GM23338 (cell line): ENCODE measurements at regions not wholly inside any gene's neighbourhood (a gene's known extent, or its start where the extent isn't known, plus 50 kb on each side); places are given as distances from the start of the nearest gene placed in this dataset.

Experiments used
- ATAC-seq: fragments of 200-7000 bp; cut with Tn5 transposase; 3 replicates; pipeline ENCODE4 v1.9.1; 2020
- DNase-seq: peaks from one replicate; pipeline ENCODE4 v3.0.0-alpha.2; 2015; ENCODE audit warnings: low spot score
- H2AFZ ChIP-seq: fragments of 200-600 bp; sonication (generic); 2 replicates; pipeline ENCODE4 v1.8.0; 2016; ENCODE audit warnings: antibody characterized with exemption, mild to moderate bottlenecking, moderate library complexity
- H3F3A ChIP-seq: fragments of 200-600 bp; sonication (generic); replicated peaks from 2 replicates; pipeline ENCODE4 v1.8.0; 2017; ENCODE audit warnings: antibody characterized with exemption, mixed run types, low read depth
- H3K27ac ChIP-seq: fragments of 200-600 bp; sonication (generic); 2 replicates; pipeline ENCODE4 v1.6.1; 2016; ENCODE audit warnings: low read depth
- H3K27me3 ChIP-seq: fragments of 200-600 bp; sonication (generic); 2 replicates; pipeline ENCODE4 v1.8.0; 2016; ENCODE audit warnings: mild to moderate bottlenecking, mixed run types, moderate library complexity; ENCODE audit not compliant: insufficient read depth
- H3K36me3 ChIP-seq: fragments of 200-600 bp; sonication (generic); 2 replicates; pipeline ENCODE4 v1.8.0; 2016; ENCODE audit warnings: mild to moderate bottlenecking; ENCODE audit not compliant: insufficient read depth
- H3K4me1 ChIP-seq: fragments of 200-600 bp; sonication (generic); 2 replicates; pipeline ENCODE4 v1.8.0; 2016; ENCODE audit warnings: mild to moderate bottlenecking, moderate library complexity; ENCODE audit not compliant: insufficient read depth
- H3K4me2 ChIP-seq: fragments of 200-600 bp; sonication (generic); 2 replicates; pipeline ENCODE4 v1.7.1; 2017; ENCODE audit warnings: mixed run types
- H3K4me3 ChIP-seq: fragments of 200-600 bp; sonication (generic); 2 replicates; pipeline ENCODE4 v1.6.1; 2016; ENCODE audit warnings: mixed run types
- H3K79me2 ChIP-seq: fragments of 200-600 bp; sonication (generic); replicated peaks from 2 replicates; pipeline ENCODE4 v1.8.0; 2017; ENCODE audit warnings: mild to moderate bottlenecking; ENCODE audit not compliant: insufficient read depth
- H3K9me2 ChIP-seq: fragments of 200-600 bp; sonication (generic); 2 replicates; pipeline ENCODE4 v1.8.0; 2017; ENCODE audit not compliant: insufficient read depth
- H4K20me1 ChIP-seq: fragments of 200-600 bp; sonication (generic); replicated peaks from 2 replicates; pipeline ENCODE4 v1.8.0; 2017; ENCODE audit warnings: mild to moderate bottlenecking; ENCODE audit not compliant: insufficient read depth
- H3K27ac Mint-ChIP-seq: 2 replicates; pipeline ENCODE4 v1.8.0; 2020; ENCODE audit warnings: inconsistent platforms, mild to moderate bottlenecking, moderate library complexity, mixed read lengths
- H3K27me3 Mint-ChIP-seq: 3 replicates; pipeline ENCODE4 v1.8.0; 2022; ENCODE audit warnings: low read depth, mild to moderate bottlenecking, moderate library complexity, mixed read lengths, inconsistent platforms; ENCODE audit not compliant: insufficient read depth, poor library complexity
- H3K36me3 Mint-ChIP-seq: 3 replicates; pipeline ENCODE4 v1.8.0; 2021; ENCODE audit warnings: low read depth, mild to moderate bottlenecking, inconsistent platforms, moderate library complexity, mixed read lengths
- H3K4me1 Mint-ChIP-seq: 3 replicates; pipeline ENCODE4 v1.8.0; 2020; ENCODE audit warnings: mild to moderate bottlenecking, inconsistent platforms, mixed read lengths
- H3K4me3 Mint-ChIP-seq: 3 replicates; pipeline ENCODE4 v1.8.0; 2021; ENCODE audit warnings: moderate library complexity, mild to moderate bottlenecking, inconsistent platforms, mixed read lengths
- H3K9me3 Mint-ChIP-seq: 3 replicates; pipeline ENCODE4 v1.8.0; 2020; ENCODE audit warnings: moderate library complexity, mild to moderate bottlenecking, inconsistent platforms, mixed read lengths
- CREB1 ChIP-seq: fragments of 250-450 bp; sonication (Bioruptor Pico); IDR thresholded peaks from 2 replicates; pipeline ENCODE4 v1.5.0; 2020; ENCODE audit warnings: low read depth, mild to moderate bottlenecking, moderate library complexity
- CTCF ChIP-seq, 2 experiments: fragments of 200-600 bp in 1 of 2; sonication (generic) in 1 of 2; conservative IDR thresholded peaks; 2 replicates each; pipeline versions ENCODE4 v1.5.1 to v1.6.1; 2016 to 2017; ENCODE audit warnings: antibody characterized with exemption in 2 of 2, low read depth in 2 of 2, mild to moderate bottlenecking in 2 of 2, moderate library complexity in 1 of 2
- ETS1 ChIP-seq: IDR thresholded peaks from 2 replicates; pipeline ENCODE4 v1.6.1; 2016; ENCODE audit warnings: antibody characterized with exemption
- EZH2 ChIP-seq: fragments of 200-600 bp; sonication (generic); IDR thresholded peaks from one replicate; pipeline ENCODE4 v1.8.0; 2017; ENCODE audit warnings: antibody characterized with exemption, mild to moderate bottlenecking, low read depth; ENCODE audit not compliant: unreplicated experiment
- EZH2phosphoT487 ChIP-seq: fragments of 200-600 bp; sonication (generic); IDR thresholded peaks from one replicate; pipeline ENCODE4 v1.8.1; 2018; ENCODE audit warnings: antibody characterized with exemption; ENCODE audit not compliant: unreplicated experiment
- JUNB ChIP-seq: IDR thresholded peaks from one replicate; pipeline ENCODE4 v1.6.1; 2016; ENCODE audit warnings: antibody characterized with exemption; ENCODE audit not compliant: unreplicated experiment
- NANOG ChIP-seq: IDR thresholded peaks from 2 replicates; pipeline ENCODE4 v1.6.1; 2016; ENCODE audit warnings: antibody characterized with exemption, borderline replicate concordance
- POLR2AphosphoS5 ChIP-seq: IDR thresholded peaks from 2 replicates; pipeline ENCODE4 v1.6.1; 2016; ENCODE audit warnings: antibody characterized with exemption, low read depth
- REST ChIP-seq: IDR thresholded peaks from one replicate; pipeline ENCODE4 v1.6.1; 2018; ENCODE audit warnings: antibody characterized with exemption; ENCODE audit not compliant: unreplicated experiment
- STAT1 ChIP-seq: IDR thresholded peaks from one replicate; pipeline ENCODE4 v1.6.1; 2016; ENCODE audit warnings: antibody characterized with exemption; ENCODE audit not compliant: unreplicated experiment
- ZNF114 ChIP-seq: fragments of 250-450 bp; sonication (Bioruptor Pico); IDR thresholded peaks from 2 replicates; pipeline ENCODE4 v1.5.0; 2020; ENCODE audit warnings: mild to moderate bottlenecking, moderate library complexity
- ZNF331 ChIP-seq: fragments of 250-450 bp; sonication (Bioruptor Pico); IDR thresholded peaks from 2 replicates; pipeline ENCODE4 v1.5.0; 2020; ENCODE audit warnings: low read depth, mild to moderate bottlenecking, moderate library complexity
- ZNF462 ChIP-seq: fragments of 250-450 bp; sonication (Bioruptor Pico); IDR thresholded peaks from 2 replicates; pipeline ENCODE4 v1.5.0; 2020; ENCODE audit warnings: mild to moderate bottlenecking, moderate library complexity

- Histone ChIP-seq H3K27ac (no peak overlapping the region), H3K27me3 (no peaks in the 10 kb centered on the region), H2AFZ (peak overlapping the region; percentile 93), H3F3A (no peaks in the 10 kb centered on the region), H3K4me3 (no peak overlapping the region), H3K79me2 (no peaks in the 10 kb centered on the region), H3K36me3 (no peaks in the 10 kb centered on the region), H4K20me1 (no peaks in the 10 kb centered on the region), H3K9me2 (no peaks in the 10 kb centered on the region), H3K4me1 (peaks cover 17% of the 10 kb centered on the region), H3K4me2 (no peak overlapping the region)
- H3K36me3 Mint-ChIP-seq = no peaks in the 10 kb centered on the region
- no peak overlapping the region for H3K27ac Mint-ChIP-seq
- H3K9me3 Mint-ChIP-seq = no peaks in the 10 kb centered on the region
- DNase-seq = no peak
- TF ChIP-seq REST = no peak
- TF ChIP-seq ZNF462 (CRISPR knock-in tag) = no peak
- no peak for TF ChIP-seq ZNF331 (CRISPR knock-in tag)
- TF ChIP-seq CTCF (conservative IDR thresholded peaks at IDR 0.05; ENCODE audit: low read depth in 2 of 2) = no peak
- TF ChIP-seq CREB1 = no peak
- TF ChIP-seq EZH2phosphoT487 = no peak
- no peak for TF ChIP-seq ETS1
- TF ChIP-seq NANOG = no peak
- no peak for TF ChIP-seq POLR2AphosphoS5
- TF ChIP-seq EZH2 = no peak
- TF ChIP-seq STAT1 = no peak
- no peak for TF ChIP-seq JUNB
- TF ChIP-seq ZNF114 (CRISPR knock-in tag) = no peak
- peaks cover 9% of the 10 kb centered on the region for H3K27me3 Mint-ChIP-seq
- H3K4me3 Mint-ChIP-seq = no peak overlapping the region
- ATAC-seq = no peak
- peaks cover 24% of the 10 kb centered on the region for H3K4me1 Mint-ChIP-seq
Observed at GRCh38 chr16:14004729-14005315, 66.3 kb upstream of the MRTFB start.
